Ishikawa (cell line): ENCODE measurements at regions not wholly inside any gene's neighbourhood (a gene's known extent, or its start where the extent isn't known, plus 50 kb on each side); places are given as distances from the start of the nearest gene placed in this dataset.

Experiments used
- CEBPB ChIP-seq: IDR thresholded peaks from 2 replicates; pipeline ENCODE4 v1.6.1; 2012
- EP300 ChIP-seq: IDR thresholded peaks from 2 replicates; pipeline ENCODE4 v1.6.1; 2012; ENCODE audit warnings: borderline replicate concordance
- FOXM1 ChIP-seq: IDR thresholded peaks from 2 replicates; pipeline ENCODE4 v1.6.1; 2012; ENCODE audit warnings: low read depth, borderline replicate concordance
- RAD21 ChIP-seq: IDR thresholded peaks from 2 replicates; pipeline ENCODE4 v1.6.1; 2012; ENCODE audit warnings: low read depth
- TAF1 ChIP-seq: IDR thresholded peaks from 2 replicates; pipeline ENCODE4 v1.6.1; 2012; ENCODE audit warnings: low read depth, mild to moderate bottlenecking
- TF ChIP-seq, protein P1 (sequence below): IDR thresholded peaks from 2 replicates; pipeline ENCODE4 v1.6.1; 2012

DNA sequence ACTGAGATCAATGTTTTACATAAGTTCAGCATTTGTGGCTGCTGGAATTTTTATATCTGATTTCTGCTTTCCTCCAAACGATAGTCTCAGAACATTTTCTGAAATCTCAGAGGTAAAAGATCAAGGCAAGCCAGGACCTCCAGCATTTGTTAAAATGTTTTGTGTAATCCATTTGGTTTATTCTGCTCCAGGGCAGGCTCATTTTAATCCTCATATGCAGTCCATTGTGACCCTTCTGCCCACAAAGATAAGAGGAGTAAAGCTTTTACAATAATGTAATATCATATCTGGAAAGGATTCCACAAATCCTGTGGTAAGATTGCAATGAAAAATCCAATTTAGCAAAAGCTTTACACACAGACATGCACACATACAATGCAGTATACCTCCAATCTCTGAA lies 55.3 kb upstream of the KCNH5 start:
- TF ChIP-seq EP300 = no peak
- TF ChIP-seq, protein P1, sequence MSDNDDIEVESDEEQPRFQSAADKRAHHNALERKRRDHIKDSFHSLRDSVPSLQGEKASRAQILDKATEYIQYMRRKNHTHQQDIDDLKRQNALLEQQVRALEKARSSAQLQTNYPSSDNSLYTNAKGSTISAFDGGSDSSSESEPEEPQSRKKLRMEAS = no peak
- TF ChIP-seq CEBPB = no peak
- TF ChIP-seq RAD21 = no peak
- TF ChIP-seq TAF1 = no peak
- no peak for TF ChIP-seq FOXM1
